Left ventricle myocardium inferior (tissue), 1 donor: ENCODE measurements at regions not wholly inside any gene's neighbourhood (a gene's known extent, or its start where the extent isn't known, plus 50 kb on each side); places are given as distances from the start of the nearest gene placed in this dataset.

Experiments
- DNase-seq: peaks from one replicate; pipeline ENCODE4 v3.0.0-alpha.2; 2020
- H3K27ac ChIP-seq: fragments of 200-600 bp; replicated peaks from 2 replicates; pipeline ENCODE4 v1.8.0; 2021
- H3K27me3 ChIP-seq: fragments of 200-600 bp; 2 replicates; pipeline ENCODE4 v1.8.0; 2021; ENCODE audit warnings: low read depth
- H3K36me3 ChIP-seq: fragments of 200-600 bp; 2 replicates; pipeline ENCODE4 v1.8.0; 2021
- H3K4me1 ChIP-seq: fragments of 200-600 bp; 2 replicates; pipeline ENCODE4 v1.8.0; 2021
- H3K4me3 ChIP-seq: fragments of 200-600 bp; 2 replicates; pipeline ENCODE4 v1.8.0; 2021; ENCODE audit warnings: mild to moderate bottlenecking, moderate library complexity
- H3K9me3 ChIP-seq: fragments of 200-600 bp; replicated peaks from 2 replicates; pipeline ENCODE4 v1.8.0; 2021
- CTCF ChIP-seq: fragments of 200-600 bp; IDR thresholded peaks from 2 replicates; pipeline ENCODE4 v1.8.0; 2021; ENCODE audit warnings: antibody characterized with exemption, mild to moderate bottlenecking, borderline replicate concordance
- intact Hi-C: fragments of 100-400 bp; cut with micrococcal nuclease; formaldehyde crosslinking; loops from one replicate; pipeline ENCODE4 v1.11.0; 2022
- donor health status: DM: no; HTN: yes; CAD: no; lungs with severe emphysema.

DNA sequence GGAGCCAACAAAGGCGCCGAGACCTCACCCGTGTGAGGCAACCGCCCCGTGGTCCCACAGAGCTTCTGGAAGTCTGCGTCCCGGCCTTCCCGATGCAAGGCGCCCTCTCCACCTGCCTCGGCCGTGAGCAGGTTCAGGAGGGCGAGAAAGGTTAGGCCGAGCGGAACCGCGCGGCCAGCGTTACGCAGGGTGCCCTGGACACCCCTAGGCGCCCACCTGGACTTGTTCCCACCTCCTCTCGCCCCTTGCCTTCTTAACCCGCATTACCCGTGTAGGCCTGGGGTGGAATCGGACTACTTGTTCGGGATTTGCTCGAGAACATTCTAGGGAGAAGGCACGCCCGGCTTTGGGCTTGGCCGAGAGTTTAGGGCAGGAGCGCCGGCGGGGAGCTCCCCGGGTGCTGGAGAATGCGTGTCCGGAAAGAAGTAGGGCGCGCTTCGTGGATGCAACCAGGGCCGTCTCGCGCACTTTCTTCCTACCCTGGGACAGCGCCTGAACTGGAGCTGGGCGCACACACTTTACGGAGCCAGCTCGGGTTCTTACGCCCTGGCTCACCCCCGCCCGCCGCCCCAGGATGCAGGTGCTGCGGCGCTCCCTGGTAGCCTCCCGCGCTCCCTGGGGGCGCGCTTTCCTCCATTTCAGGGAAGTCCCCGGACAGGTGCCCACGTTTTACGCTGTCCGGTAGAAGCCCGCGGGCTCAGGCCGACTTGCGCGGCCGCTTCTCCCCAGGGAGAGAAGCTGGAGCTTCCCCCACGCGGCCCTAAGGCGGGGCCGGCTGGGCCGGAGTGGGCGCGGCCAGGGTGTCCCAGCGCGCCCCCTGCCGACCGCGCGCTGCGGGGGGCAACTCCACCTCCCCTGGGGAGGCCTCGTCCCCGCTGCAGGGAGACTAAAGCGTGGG, 74.5 kb downstream of the INSIG1 start:
- DNase-seq = no peak
- Histone ChIP-seq H3K36me3 (no peaks in the 10 kb centered on the region), H3K4me1 (peaks cover 46% of the 10 kb centered on the region), H3K4me3 (peak overlapping the region; percentile 55), H3K9me3 (no peaks in the 10 kb centered on the region), H3K27ac (no peak overlapping the region), H3K27me3 (peaks cover 88% of the 10 kb centered on the region)
- intact Hi-C loops = no loop called here
- TF ChIP-seq CTCF = peak; percentile 35

DNA sequence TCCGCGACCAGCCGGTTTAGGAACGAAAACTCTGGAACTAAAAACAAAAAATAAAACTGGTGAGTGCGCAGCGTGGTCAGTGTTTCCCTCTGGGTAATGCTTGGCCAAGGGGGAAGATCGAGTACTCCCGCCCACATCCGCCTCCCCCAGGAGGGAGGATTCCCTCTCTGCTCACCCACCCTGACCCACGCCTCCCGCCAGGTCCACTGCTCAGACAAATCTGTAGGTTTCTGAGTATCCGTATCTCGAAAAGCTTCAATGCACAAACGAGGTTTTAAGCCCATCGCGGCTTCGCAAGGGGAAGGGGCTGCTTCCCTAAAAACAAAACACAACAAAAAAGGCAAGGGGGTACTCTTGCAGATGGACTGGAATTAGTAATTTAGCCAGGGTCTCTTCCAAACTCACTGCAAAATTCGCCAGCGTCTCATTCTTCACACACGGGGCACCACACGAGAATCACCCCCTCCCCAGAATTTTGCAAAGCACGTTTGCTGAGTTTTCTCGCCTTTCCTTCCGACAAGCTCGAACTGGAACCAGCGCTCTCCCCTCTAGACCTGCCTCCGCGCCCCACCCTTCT, 75.2 kb downstream of the INSIG1 start:
- intact Hi-C loops = no loop called here
- Histone ChIP-seq H3K4me3 (peak overlapping the region; percentile 55), H3K36me3 (no peaks in the 10 kb centered on the region), H3K27ac (no peak overlapping the region), H3K4me1 (peaks cover 49% of the 10 kb centered on the region), H3K27me3 (peaks cover 96% of the 10 kb centered on the region), H3K9me3 (no peaks in the 10 kb centered on the region)
- TF ChIP-seq CTCF = no peak
- no peak for DNase-seq

DNA sequence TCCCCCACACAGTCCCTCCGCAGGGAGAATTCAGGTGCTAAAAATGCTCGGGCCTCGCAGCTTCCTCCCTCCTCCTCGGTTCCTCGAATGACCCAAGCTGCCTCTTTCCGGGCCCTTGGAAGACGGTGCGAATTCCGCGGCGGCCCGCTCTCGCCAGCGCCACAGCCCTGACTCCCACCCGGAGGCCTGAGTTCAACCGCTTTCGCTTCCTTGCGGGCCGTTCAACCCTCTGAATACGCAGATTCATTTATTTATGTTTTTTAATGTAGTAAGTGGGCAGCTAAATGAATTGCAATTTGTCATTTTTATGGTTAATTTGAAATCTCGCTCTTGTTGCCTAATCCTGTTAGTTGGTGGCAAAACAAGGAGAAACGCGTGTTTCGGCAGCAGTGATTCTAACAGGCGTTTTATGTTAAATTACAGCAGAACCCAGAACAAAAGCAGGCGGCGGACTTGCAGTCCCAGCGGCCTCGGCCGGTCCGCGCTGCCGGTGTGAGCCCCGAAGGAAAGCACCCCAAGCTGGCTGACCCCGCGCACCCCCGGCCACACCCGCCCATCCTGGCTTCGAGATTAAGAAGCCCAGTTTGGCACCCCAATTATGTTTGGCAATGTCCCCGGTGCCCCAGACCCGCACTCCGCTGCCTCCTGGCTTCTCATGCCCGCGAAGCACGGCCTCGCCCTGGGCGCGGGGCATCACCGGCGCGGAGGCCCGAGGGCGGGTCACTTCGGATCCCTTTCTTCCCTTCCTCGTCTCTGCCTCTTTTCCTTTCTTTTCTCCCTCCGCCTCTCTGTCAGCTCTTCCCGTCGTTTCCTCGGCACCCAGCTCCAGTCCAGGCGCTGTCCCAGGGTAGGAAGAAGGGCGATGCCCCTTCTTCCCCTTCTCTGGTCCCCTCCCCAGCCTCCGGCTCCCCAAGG, 75.9 kb downstream of the INSIG1 start:
- DNase-seq = no peak
- intact Hi-C loops = no loop called here
- H3K36me3 ChIP-seq = no peaks in the 10 kb centered on the region
- TF ChIP-seq CTCF = no peak
- no peaks in the 10 kb centered on the region for H3K9me3 ChIP-seq
- H3K27ac ChIP-seq = no peak overlapping the region
- H3K4me3 ChIP-seq = peak overlapping the region; percentile 55
- H3K4me1 ChIP-seq = peaks cover 56% of the 10 kb centered on the region
- H3K27me3 ChIP-seq = peaks cover 100% of the 10 kb centered on the region

GRCh38 chr7:155374276-155375252, 76.9 kb downstream of the INSIG1 start:
- Histone ChIP-seq H3K4me3 (peak overlapping the region; percentile 55), H3K27ac (no peak overlapping the region), H3K9me3 (no peaks in the 10 kb centered on the region), H3K36me3 (no peaks in the 10 kb centered on the region), H3K4me1 (peaks cover 56% of the 10 kb centered on the region), H3K27me3 (peaks cover 100% of the 10 kb centered on the region)
- intact Hi-C loops = no loop called here
- no peak for TF ChIP-seq CTCF
- no peak for DNase-seq
